GM12891 (cell line): ENCODE measurements at regions not wholly inside any gene's neighbourhood (a gene's known extent, or its start where the extent isn't known, plus 50 kb on each side); places are given as distances from the start of the nearest gene placed in this dataset.

Source experiments
- POLR2A ChIP-seq: IDR thresholded peaks from 2 replicates; pipeline ENCODE4 v1.6.1; 2011; ENCODE audit warnings: low read depth, low read length, control low read depth
- SPI1 ChIP-seq: IDR thresholded peaks from 2 replicates; pipeline ENCODE4 v1.6.1; 2011; ENCODE audit warnings: low read depth, low read length, control low read depth
- TAF1 ChIP-seq: IDR thresholded peaks from 2 replicates; pipeline ENCODE4 v1.6.1; 2011; ENCODE audit warnings: low read depth, low read length, control low read depth

GRCh38 chr21:35716876-35717565 lies 343.3 kb downstream of the SETD4 start:
- TF ChIP-seq POLR2A (no peak), SPI1 (no peak), TAF1 (no peak)
